Fibroblast of lung (primary cell): ENCODE measurements at regions not wholly inside any gene's neighbourhood (a gene's known extent, or its start where the extent isn't known, plus 50 kb on each side); places are given as distances from the start of the nearest gene placed in this dataset.

Experiments used
- DNase-seq, 2 donors: peaks; one replicate each; pipeline versions ENCODE4 v3.0.0 to v3.0.0-alpha.2; 2010; ENCODE audit warnings: low read depth in 2 of 2
- H2AFZ ChIP-seq: 2 replicates; pipeline ENCODE4 v1.5.1; 2012; ENCODE audit warnings: low read length, control low read depth, inconsistent platforms
- H3K27ac ChIP-seq: 2 replicates; pipeline ENCODE4 v1.5.1; 2011; ENCODE audit warnings: low read length, control low read depth; ENCODE audit not compliant: insufficient read depth
- H3K27me3 ChIP-seq: 2 replicates; pipeline ENCODE4 v1.5.1; 2011; ENCODE audit warnings: mild to moderate bottlenecking, low read length; ENCODE audit not compliant: control insufficient read depth, insufficient read depth
- H3K36me3 ChIP-seq: 2 replicates; pipeline ENCODE4 v1.5.1; 2011; ENCODE audit warnings: low read length; ENCODE audit not compliant: control insufficient read depth, insufficient read depth
- H3K4me1 ChIP-seq: 2 replicates; pipeline ENCODE4 v1.5.1; 2011; ENCODE audit warnings: low read length; ENCODE audit not compliant: control insufficient read depth, insufficient read depth; ENCODE audit errors: extremely low read depth
- H3K4me2 ChIP-seq: 2 replicates; pipeline ENCODE4 v1.5.1; 2011; ENCODE audit warnings: low read length, control low read depth; ENCODE audit not compliant: insufficient read depth; ENCODE audit errors: extremely low read depth
- H3K4me3 ChIP-seq, 4 experiments: fragments of 200-600 bp in 1 of 4; sonication (generic) in 1 of 4; replicated peaks in 1 of 4; 2 replicates each; pipeline ENCODE4 v1.5.1; 2011 to 2016; ENCODE audit warnings: low read length in 4 of 4, low read depth in 3 of 4, mild to moderate bottlenecking in 3 of 4, control low read depth in 2 of 4, inconsistent platforms in 1 of 4, mixed read lengths in 1 of 4; ENCODE audit not compliant: insufficient read depth in 1 of 4; ENCODE audit errors: control extremely low read depth in 1 of 4
- H3K79me2 ChIP-seq: 2 replicates; pipeline ENCODE4 v1.5.1; 2012; ENCODE audit warnings: mild to moderate bottlenecking, low read length, inconsistent platforms; ENCODE audit not compliant: control insufficient read depth, insufficient read depth
- H3K9ac ChIP-seq: 2 replicates; pipeline ENCODE4 v1.5.1; 2011; ENCODE audit warnings: mild to moderate bottlenecking, low read length, control low read depth; ENCODE audit not compliant: insufficient read depth
- H3K9me3 ChIP-seq: 2 replicates; pipeline ENCODE4 v1.5.1; 2012; ENCODE audit warnings: low read depth, low read length; ENCODE audit not compliant: control insufficient read depth, insufficient read depth
- H4K20me1 ChIP-seq: 2 replicates; pipeline ENCODE4 v1.5.1; 2011; ENCODE audit warnings: low read length; ENCODE audit not compliant: control insufficient read depth, insufficient read depth; ENCODE audit errors: extremely low read depth
- EZH2 ChIP-seq: IDR thresholded peaks from 2 replicates; pipeline ENCODE4 v1.5.1; 2012; ENCODE audit warnings: low read length, control low read depth, mild to moderate bottlenecking; ENCODE audit errors: missing control alignments
- TF ChIP-seq, protein P1 (sequence below), 2 donors: IDR thresholded peaks in 1 of 2; conservative IDR thresholded peaks in 1 of 2; 1 replicate in 1 of 2; 2 replicates in 1 of 2; pipeline ENCODE4 v1.5.1; 2011 to 2012; ENCODE audit warnings: low read length in 2 of 2, control low read depth in 1 of 2, inconsistent platforms in 1 of 2, low read depth in 1 of 2, mild to moderate bottlenecking in 1 of 2

DNA sequence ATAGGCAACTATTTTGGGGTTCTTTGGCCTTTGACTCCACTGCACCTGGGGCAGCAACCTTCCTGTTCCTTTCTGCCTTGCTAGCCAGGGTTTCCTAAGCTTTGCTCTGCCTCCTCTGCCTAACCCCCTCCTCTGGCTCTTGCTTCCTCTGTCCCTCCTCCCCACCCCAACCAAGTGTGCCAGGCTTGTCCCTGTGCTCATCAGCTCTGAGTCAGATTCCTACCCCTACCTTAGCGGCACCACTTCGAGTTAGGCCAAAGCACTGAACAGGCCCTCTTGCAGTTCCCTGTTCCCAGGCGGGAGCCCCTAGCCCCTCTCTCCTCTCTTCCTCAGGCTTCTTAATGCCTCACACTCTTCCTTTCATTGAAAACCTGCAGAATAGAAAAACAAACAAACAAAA, 74.8 kb upstream of the HAO2 start:
- Histone ChIP-seq H3K36me3 (no peaks in the 10 kb centered on the region), H3K4me3 (no peak overlapping the region), H3K27ac (no peak overlapping the region), H3K4me2 (no peak overlapping the region), H3K4me1 (no peaks in the 10 kb centered on the region), H3K9ac (no peak overlapping the region), H3K79me2 (no peaks in the 10 kb centered on the region), H3K9me3 (no peaks in the 10 kb centered on the region), H3K27me3 (no peaks in the 10 kb centered on the region), H4K20me1 (no peaks in the 10 kb centered on the region), H2AFZ (no peak overlapping the region)
- TF ChIP-seq, protein P1, sequence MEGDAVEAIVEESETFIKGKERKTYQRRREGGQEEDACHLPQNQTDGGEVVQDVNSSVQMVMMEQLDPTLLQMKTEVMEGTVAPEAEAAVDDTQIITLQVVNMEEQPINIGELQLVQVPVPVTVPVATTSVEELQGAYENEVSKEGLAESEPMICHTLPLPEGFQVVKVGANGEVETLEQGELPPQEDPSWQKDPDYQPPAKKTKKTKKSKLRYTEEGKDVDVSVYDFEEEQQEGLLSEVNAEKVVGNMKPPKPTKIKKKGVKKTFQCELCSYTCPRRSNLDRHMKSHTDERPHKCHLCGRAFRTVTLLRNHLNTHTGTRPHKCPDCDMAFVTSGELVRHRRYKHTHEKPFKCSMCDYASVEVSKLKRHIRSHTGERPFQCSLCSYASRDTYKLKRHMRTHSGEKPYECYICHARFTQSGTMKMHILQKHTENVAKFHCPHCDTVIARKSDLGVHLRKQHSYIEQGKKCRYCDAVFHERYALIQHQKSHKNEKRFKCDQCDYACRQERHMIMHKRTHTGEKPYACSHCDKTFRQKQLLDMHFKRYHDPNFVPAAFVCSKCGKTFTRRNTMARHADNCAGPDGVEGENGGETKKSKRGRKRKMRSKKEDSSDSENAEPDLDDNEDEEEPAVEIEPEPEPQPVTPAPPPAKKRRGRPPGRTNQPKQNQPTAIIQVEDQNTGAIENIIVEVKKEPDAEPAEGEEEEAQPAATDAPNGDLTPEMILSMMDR (conservative IDR thresholded peaks at IDR 0.05 in 1 of 2, IDR thresholded peaks at IDR 0.05 in 1 of 2; ENCODE audit: low read depth in 1 of 2, low read length in 2 of 2) = no peak
- no peak for TF ChIP-seq EZH2
- DNase-seq = no peak

GRCh38 chr1:119294199-119294598, 74.4 kb upstream of the HAO2 start:
- no peak for TF ChIP-seq EZH2
- no peaks in the 10 kb centered on the region for H4K20me1 ChIP-seq
- H3K4me1 ChIP-seq = no peaks in the 10 kb centered on the region
- H3K9me3 ChIP-seq = no peaks in the 10 kb centered on the region
- H3K4me3 ChIP-seq = no peak overlapping the region
- no peak overlapping the region for H3K4me2 ChIP-seq
- H3K9ac ChIP-seq = no peak overlapping the region
- H3K27me3 ChIP-seq = no peaks in the 10 kb centered on the region
- DNase-seq = no peak
- no peak overlapping the region for H3K27ac ChIP-seq
- no peaks in the 10 kb centered on the region for H3K79me2 ChIP-seq
- H2AFZ ChIP-seq = no peak overlapping the region
- H3K36me3 ChIP-seq = no peaks in the 10 kb centered on the region

DNA sequence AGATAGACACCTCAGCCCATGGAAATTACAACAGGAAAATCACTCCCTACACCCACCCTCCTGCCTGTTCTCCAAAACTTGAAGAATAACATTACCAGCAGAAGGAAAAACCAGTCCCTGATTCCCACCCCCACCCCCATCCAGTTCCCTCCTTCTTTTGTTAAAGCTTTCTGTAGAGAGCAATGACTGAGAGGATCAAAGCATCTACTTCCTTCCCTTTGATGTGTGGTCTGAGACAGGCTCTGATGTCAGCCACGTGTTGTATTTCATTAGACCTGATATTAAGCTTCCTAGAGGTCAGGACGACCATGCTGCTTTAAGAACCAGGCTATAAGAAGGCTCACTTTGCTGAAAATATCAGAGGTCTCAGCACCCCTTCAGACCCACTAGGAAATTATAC, 73.9 kb upstream of the HAO2 start:
- H3K79me2 ChIP-seq = no peaks in the 10 kb centered on the region
- H3K4me1 ChIP-seq = no peaks in the 10 kb centered on the region
- H2AFZ ChIP-seq = no peak overlapping the region
- no peak for TF ChIP-seq EZH2
- TF ChIP-seq, protein P1 (conservative IDR thresholded peaks at IDR 0.05 in 1 of 2, IDR thresholded peaks at IDR 0.05 in 1 of 2; ENCODE audit: low read depth in 1 of 2, low read length in 2 of 2) = no peak
- H3K36me3 ChIP-seq = no peaks in the 10 kb centered on the region
- no peak overlapping the region for H3K27ac ChIP-seq
- no peak overlapping the region for H3K4me3 ChIP-seq
- no peak overlapping the region for H3K4me2 ChIP-seq
- no peak for DNase-seq
- no peaks in the 10 kb centered on the region for H3K27me3 ChIP-seq
- H3K9me3 ChIP-seq = no peaks in the 10 kb centered on the region
- H4K20me1 ChIP-seq = no peaks in the 10 kb centered on the region
- H3K9ac ChIP-seq = no peak overlapping the region
